Uterus (tissue), 2 donors: ENCODE measurements at regions not wholly inside any gene's neighbourhood (a gene's known extent, or its start where the extent isn't known, plus 50 kb on each side); places are given as distances from the start of the nearest gene placed in this dataset.

Experiments used
- CTCF ChIP-seq, 4 experiments: fragments of 200-600 bp in 2 of 4; fragments of 450-650 bp in 2 of 4; sonication (generic) in 2 of 4; IDR thresholded peaks; one replicate each; pipeline ENCODE4 v1.5.1; 2016 to 2019; ENCODE audit warnings: antibody characterized with exemption in 4 of 4, mild to moderate bottlenecking in 2 of 4, moderate library complexity in 1 of 4
- POLR2A ChIP-seq, 2 donors: fragments of 450-650 bp; IDR thresholded peaks; one replicate each; pipeline ENCODE4 v1.6.1; 2016; ENCODE audit warnings: antibody characterized with exemption in 2 of 2, mild to moderate bottlenecking in 1 of 2, moderate library complexity in 1 of 2

GRCh38 chr6:3597500-3598064, 140.7 kb upstream of the SLC22A23 start:
- no peak for TF ChIP-seq POLR2A (IDR thresholded peaks at IDR 0.05)
- no peak for TF ChIP-seq CTCF (IDR thresholded peaks at IDR 0.05)
